ENCODE measurements at regions not wholly inside any gene's neighbourhood (a gene's known extent, or its start where the extent isn't known, plus 50 kb on each side); places are given as distances from the start of the nearest gene placed in this dataset.

GRCh38 chr3:1693145-1693544 is 405.5 kb upstream of the CNTN4 start:
- Mint-ChIP-seq H3K4me3 (no peak overlapping the region), H3K27ac (no peak overlapping the region), H3K36me3 (ENCODE audit: low read depth) (no peaks in the 10 kb centered on the region), H3K4me1 (no peaks in the 10 kb centered on the region), H3K9me3 (no peaks in the 10 kb centered on the region), H3K27me3 (no peaks in the 10 kb centered on the region)
- intact Hi-C loops (cut with micrococcal nuclease) = no loop called here
- DNase-seq = no peak
- TF ChIP-seq, protein P1, sequence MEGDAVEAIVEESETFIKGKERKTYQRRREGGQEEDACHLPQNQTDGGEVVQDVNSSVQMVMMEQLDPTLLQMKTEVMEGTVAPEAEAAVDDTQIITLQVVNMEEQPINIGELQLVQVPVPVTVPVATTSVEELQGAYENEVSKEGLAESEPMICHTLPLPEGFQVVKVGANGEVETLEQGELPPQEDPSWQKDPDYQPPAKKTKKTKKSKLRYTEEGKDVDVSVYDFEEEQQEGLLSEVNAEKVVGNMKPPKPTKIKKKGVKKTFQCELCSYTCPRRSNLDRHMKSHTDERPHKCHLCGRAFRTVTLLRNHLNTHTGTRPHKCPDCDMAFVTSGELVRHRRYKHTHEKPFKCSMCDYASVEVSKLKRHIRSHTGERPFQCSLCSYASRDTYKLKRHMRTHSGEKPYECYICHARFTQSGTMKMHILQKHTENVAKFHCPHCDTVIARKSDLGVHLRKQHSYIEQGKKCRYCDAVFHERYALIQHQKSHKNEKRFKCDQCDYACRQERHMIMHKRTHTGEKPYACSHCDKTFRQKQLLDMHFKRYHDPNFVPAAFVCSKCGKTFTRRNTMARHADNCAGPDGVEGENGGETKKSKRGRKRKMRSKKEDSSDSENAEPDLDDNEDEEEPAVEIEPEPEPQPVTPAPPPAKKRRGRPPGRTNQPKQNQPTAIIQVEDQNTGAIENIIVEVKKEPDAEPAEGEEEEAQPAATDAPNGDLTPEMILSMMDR (IDR thresholded peaks at IDR 0.05) = no peak
- CTCF ChIA-PET = no interaction called here
- no peak for ATAC-seq (ENCODE audit: low read depth)
- POLR2A ChIA-PET = no interaction called here

DNA sequence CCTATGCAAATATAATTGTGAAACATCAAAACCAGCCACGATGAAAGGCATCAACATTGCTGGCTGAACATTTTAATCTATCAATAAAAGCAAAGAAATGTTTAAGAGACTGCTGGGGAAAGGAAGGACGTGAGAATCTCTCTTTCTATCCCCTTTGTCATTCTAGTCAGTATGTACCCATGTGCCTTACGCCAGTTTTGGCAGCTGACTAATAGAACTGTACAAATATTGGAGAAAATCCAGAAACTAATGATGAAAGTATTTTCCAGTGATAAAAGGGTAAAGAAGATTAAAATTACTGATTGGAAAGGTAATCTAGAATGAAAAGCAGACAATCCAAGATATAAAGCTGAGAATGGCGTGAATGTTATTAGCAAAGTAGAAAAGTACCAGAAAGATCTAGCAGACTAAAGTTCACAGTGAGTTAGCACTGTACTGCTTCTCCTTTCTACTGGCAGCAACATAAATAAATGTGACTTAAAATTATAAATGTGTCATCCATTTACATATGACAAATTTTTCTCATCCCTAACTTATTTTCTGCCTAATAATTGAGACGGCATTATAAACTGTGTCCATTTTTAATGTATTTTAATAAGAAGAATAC is 401.9 kb upstream of the CNTN4 start:
- ChIA-PET POLR2A (no interaction called here), CTCF (no interaction called here)
- Mint-ChIP-seq H3K4me3 (no peak overlapping the region), H3K9me3 (no peaks in the 10 kb centered on the region), H3K4me1 (no peaks in the 10 kb centered on the region), H3K36me3 (ENCODE audit: low read depth) (no peaks in the 10 kb centered on the region), H3K27me3 (no peaks in the 10 kb centered on the region), H3K27ac (no peak overlapping the region)
- TF ChIP-seq, protein P1 (IDR thresholded peaks at IDR 0.05) = no peak
- no peak for ATAC-seq (ENCODE audit: low read depth)
- DNase-seq = no peak
- intact Hi-C loops (cut with micrococcal nuclease) = no loop called here

DNA sequence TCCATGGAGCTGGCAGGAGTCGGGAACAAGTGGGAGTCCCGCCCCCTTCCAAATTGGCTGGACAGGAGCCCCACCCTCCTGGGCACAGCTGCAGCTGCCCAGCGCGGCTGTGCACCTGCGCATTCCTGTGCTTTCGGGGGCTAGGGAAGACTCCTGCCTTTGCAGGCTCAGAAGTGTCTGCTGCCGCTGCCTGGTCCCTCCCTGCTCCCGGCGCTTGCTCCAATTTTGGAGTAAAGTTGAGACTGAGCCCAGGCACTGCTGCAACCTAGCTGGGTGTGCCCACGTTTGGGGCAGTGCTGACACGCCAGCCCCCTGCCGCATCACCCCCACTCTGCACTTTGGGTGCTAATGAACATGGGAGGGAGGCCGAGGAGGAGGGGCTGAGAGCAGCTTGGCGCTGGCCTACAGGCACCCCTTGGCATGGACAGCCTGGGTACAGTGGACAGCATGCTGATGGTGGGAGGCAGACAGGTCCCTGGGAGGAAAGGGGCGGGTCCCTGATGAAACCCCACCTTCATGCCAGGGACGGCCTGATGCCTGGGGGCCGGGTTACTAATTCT is 399.2 kb upstream of the CNTN4 start:
- no peaks in the 10 kb centered on the region for H3K4me1 Mint-ChIP-seq
- no peak overlapping the region for H3K4me3 Mint-ChIP-seq
- ATAC-seq (ENCODE audit: low read depth) = no peak

DNA sequence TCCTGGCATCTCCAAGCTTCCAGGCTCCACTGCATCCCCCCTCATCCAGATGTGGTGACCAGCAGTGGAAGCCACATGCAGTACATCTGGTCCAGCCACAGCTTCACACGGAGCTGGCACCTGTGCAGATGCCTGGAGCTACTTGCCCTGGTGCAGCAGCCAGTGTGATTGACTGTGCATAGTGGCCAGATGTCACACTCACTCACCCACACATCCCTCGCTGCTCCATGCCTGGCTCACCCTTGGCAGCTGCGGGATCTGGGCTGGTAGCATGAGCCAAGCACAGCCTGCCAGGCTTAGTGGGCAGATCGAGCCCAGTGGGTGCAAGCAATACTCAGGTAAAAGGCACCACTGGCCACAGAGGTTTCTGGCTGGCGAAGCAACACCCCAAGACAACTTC is 398.0 kb upstream of the CNTN4 start:
- Mint-ChIP-seq H3K4me1 (no peaks in the 10 kb centered on the region), H3K27me3 (no peaks in the 10 kb centered on the region), H3K4me3 (no peak overlapping the region), H3K36me3 (ENCODE audit: low read depth) (no peaks in the 10 kb centered on the region), H3K9me3 (peaks cover 2% of the 10 kb centered on the region), H3K27ac (no peak overlapping the region)
- intact Hi-C loops (cut with micrococcal nuclease) = no loop called here
- TF ChIP-seq, protein P1 (IDR thresholded peaks at IDR 0.05) = no peak
- DNase-seq (no peak), ATAC-seq (ENCODE audit: low read depth) (no peak)
- ChIA-PET POLR2A (no interaction called here), CTCF (no interaction called here)

More for the DNA sequence above, 399.2 kb upstream of the CNTN4 start:
- ChIA-PET POLR2A (no interaction called here), CTCF (no interaction called here)
- intact Hi-C loops (cut with micrococcal nuclease) = no loop called here
- H3K36me3 Mint-ChIP-seq (ENCODE audit: low read depth) = no peaks in the 10 kb centered on the region
- no peaks in the 10 kb centered on the region for H3K27me3 Mint-ChIP-seq
- H3K9me3 Mint-ChIP-seq = no peaks in the 10 kb centered on the region
- TF ChIP-seq, protein P1 (IDR thresholded peaks at IDR 0.05) = no peak
- DNase-seq = no peak
- no peak overlapping the region for H3K27ac Mint-ChIP-seq

DNA sequence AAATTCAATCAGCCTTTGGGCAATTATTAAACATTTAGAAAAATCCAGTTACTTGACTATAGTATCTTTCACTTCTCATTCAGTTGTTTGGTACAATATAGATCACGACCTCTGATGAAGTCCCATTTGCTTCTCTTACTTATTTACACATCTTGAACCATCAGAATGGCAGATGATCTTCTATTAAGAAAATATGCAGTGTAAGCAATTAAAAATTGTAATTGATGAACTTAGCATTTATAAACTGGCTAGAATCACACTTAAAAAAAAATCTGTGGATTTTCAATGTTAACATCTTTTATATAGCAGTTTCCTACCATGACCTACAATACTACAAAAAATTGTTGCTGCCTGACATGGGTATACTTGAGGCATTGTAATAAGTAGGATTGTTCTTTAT is 395.5 kb upstream of the CNTN4 start:
- Mint-ChIP-seq H3K27me3 (no peaks in the 10 kb centered on the region), H3K36me3 (ENCODE audit: low read depth) (no peaks in the 10 kb centered on the region), H3K4me3 (no peak overlapping the region), H3K4me1 (no peaks in the 10 kb centered on the region), H3K9me3 (peaks cover 4% of the 10 kb centered on the region), H3K27ac (no peak overlapping the region)
- intact Hi-C loops (cut with micrococcal nuclease) = no loop called here
- ATAC-seq (ENCODE audit: low read depth) (no peak), DNase-seq (no peak)
- CTCF ChIA-PET = no interaction called here
- POLR2A ChIA-PET = no interaction called here
- TF ChIP-seq, protein P1 (IDR thresholded peaks at IDR 0.05) = no peak
